GM10266 (cell line): ENCODE measurements at regions not wholly inside any gene's neighbourhood (a gene's known extent, or its start where the extent isn't known, plus 50 kb on each side); places are given as distances from the start of the nearest gene placed in this dataset.

ENCODE experiments used
- DNase-seq: peaks from one replicate; pipeline ENCODE4 v3.0.0; 2012; ENCODE audit errors: extremely low spot score
- CTCF ChIP-seq: IDR thresholded peaks from 2 replicates; pipeline ENCODE4 v1.5.1; 2012; ENCODE audit warnings: mild to moderate bottlenecking, low read depth; ENCODE audit not compliant: control insufficient read depth, insufficient read depth; ENCODE audit errors: missing control alignments

- no peak for DNase-seq
- no peak for TF ChIP-seq CTCF
Measured at GRCh38 chrX:13373027-13373426, 53.2 kb upstream of the ATXN3L start.

- no peak for TF ChIP-seq CTCF
- DNase-seq, result no peak
Measured at GRCh38 chrX:13372203-13372980, 52.5 kb upstream of the ATXN3L start.

- TF ChIP-seq CTCF, result no peak
- no peak for DNase-seq
Measured at GRCh38 chrX:13371186-13371585, 51.3 kb upstream of the ATXN3L start.

GRCh38 chrX:13370713-13371112, 50.9 kb upstream of the ATXN3L start:
- no peak for DNase-seq
- TF ChIP-seq CTCF, result no peak
